HL-60 (cell line): ENCODE measurements at regions not wholly inside any gene's neighbourhood (a gene's known extent, or its start where the extent isn't known, plus 50 kb on each side); places are given as distances from the start of the nearest gene placed in this dataset.

Source experiments
- DNase-seq, 2 experiments: peaks; one replicate each; pipeline ENCODE4 v3.0.0-alpha.2; 2010 to 2020; ENCODE audit warnings: low read depth in 1 of 2, low spot score in 1 of 2
- H3K27ac ChIP-seq: fragments of 250-450 bp; sonication (Bioruptor Pico); replicated peaks from 2 replicates; pipeline ENCODE4 v1.5.1; 2020; ENCODE audit warnings: mild to moderate bottlenecking, moderate library complexity
- H3K27me3 ChIP-seq: fragments of 250-450 bp; sonication (Bioruptor Pico); 2 replicates; pipeline ENCODE4 v1.5.1; 2021; ENCODE audit warnings: mild to moderate bottlenecking, moderate library complexity; ENCODE audit not compliant: insufficient read depth, poor library complexity, severe bottlenecking
- H3K4me3 ChIP-seq: replicated peaks from 2 replicates; pipeline ENCODE4 v1.5.1; 2011; ENCODE audit warnings: mild to moderate bottlenecking, control low read depth, low read length; ENCODE audit not compliant: insufficient read depth
- CTCF ChIP-seq: IDR thresholded peaks from one replicate; pipeline ENCODE4 v1.5.1; 2011; ENCODE audit warnings: low read length, control low read depth, inconsistent platforms; ENCODE audit not compliant: insufficient read depth
- GABPA ChIP-seq: IDR thresholded peaks from 2 replicates; pipeline ENCODE4 v1.6.1; 2012; ENCODE audit warnings: low read depth
- POLR2AphosphoS5 ChIP-seq: IDR thresholded peaks from 2 replicates; pipeline ENCODE4 v1.6.1; 2012; ENCODE audit warnings: low read depth
- REST ChIP-seq: IDR thresholded peaks from 2 replicates; pipeline ENCODE4 v1.6.1; 2012; ENCODE audit warnings: low read depth; ENCODE audit not compliant: insufficient replicate concordance
- SPI1 ChIP-seq: IDR thresholded peaks from 2 replicates; pipeline ENCODE4 v1.6.1; 2012; ENCODE audit warnings: low read depth, mild to moderate bottlenecking, borderline replicate concordance

GRCh38 chr14:65834051-65834450, 421.5 kb downstream of the FUT8 start:
- no peak overlapping the region for H3K27ac ChIP-seq
- H3K4me3 ChIP-seq, result no peak overlapping the region
- TF ChIP-seq SPI1, result no peak
- TF ChIP-seq CTCF, result no peak
- no peak for TF ChIP-seq REST
- no peak for TF ChIP-seq GABPA
- TF ChIP-seq POLR2AphosphoS5, result no peak
- H3K27me3 ChIP-seq, result no peaks in the 10 kb centered on the region
- no peak for DNase-seq

GRCh38 chr14:65834812-65835211, 422.3 kb downstream of the FUT8 start:
- Histone ChIP-seq H3K27ac (no peak overlapping the region), H3K27me3 (no peaks in the 10 kb centered on the region), H3K4me3 (no peak overlapping the region)
- TF ChIP-seq GABPA, result no peak
- TF ChIP-seq REST, result no peak
- TF ChIP-seq POLR2AphosphoS5, result no peak
- TF ChIP-seq CTCF, result no peak
- TF ChIP-seq SPI1, result no peak
- DNase-seq, result no peak

- no peak overlapping the region for H3K27ac ChIP-seq
- no peak for DNase-seq
- no peaks in the 10 kb centered on the region for H3K27me3 ChIP-seq
- H3K4me3 ChIP-seq, result no peak overlapping the region
- TF ChIP-seq GABPA (no peak), POLR2AphosphoS5 (no peak)
Observed at GRCh38 chr14:65835501-65835900, 423.0 kb downstream of the FUT8 start.

- no peak for DNase-seq
- no peak overlapping the region for H3K27ac ChIP-seq
- no peaks in the 10 kb centered on the region for H3K27me3 ChIP-seq
- TF ChIP-seq CTCF, result no peak
- TF ChIP-seq SPI1, result no peak
- TF ChIP-seq POLR2AphosphoS5, result no peak
- TF ChIP-seq GABPA, result no peak
- H3K4me3 ChIP-seq, result no peak overlapping the region
Observed at GRCh38 chr14:65838565-65838964, 426.0 kb downstream of the FUT8 start.
